ENCODE measurements at regions not wholly inside any gene's neighbourhood (a gene's known extent, or its start where the extent isn't known, plus 50 kb on each side); places are given as distances from the start of the nearest gene placed in this dataset.

DNA sequence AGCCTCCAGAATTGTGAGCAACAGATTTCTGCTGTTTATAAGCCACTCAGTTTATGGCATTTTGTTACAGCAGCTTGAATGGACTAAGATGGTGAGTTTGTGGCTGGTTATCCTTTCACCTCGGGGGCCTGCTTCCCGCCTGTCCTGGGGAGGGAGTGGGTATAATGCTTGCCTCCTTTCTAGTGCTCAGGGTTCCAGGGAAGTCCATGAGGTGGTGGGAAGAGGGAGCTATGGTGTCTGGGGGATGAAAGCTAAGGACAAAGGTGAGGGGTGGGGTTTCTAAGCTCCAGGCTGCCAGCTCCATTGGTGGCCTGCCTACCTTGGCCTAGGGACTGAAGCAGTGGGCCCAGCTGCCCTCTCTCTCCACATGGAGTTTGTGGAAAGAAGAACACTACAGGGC, 50.2 kb upstream of the SDK2 start:
- in situ Hi-C loops (cut with MboI; ENCODE audit: low sequenced_read_pairs), result no loop called here

DNA sequence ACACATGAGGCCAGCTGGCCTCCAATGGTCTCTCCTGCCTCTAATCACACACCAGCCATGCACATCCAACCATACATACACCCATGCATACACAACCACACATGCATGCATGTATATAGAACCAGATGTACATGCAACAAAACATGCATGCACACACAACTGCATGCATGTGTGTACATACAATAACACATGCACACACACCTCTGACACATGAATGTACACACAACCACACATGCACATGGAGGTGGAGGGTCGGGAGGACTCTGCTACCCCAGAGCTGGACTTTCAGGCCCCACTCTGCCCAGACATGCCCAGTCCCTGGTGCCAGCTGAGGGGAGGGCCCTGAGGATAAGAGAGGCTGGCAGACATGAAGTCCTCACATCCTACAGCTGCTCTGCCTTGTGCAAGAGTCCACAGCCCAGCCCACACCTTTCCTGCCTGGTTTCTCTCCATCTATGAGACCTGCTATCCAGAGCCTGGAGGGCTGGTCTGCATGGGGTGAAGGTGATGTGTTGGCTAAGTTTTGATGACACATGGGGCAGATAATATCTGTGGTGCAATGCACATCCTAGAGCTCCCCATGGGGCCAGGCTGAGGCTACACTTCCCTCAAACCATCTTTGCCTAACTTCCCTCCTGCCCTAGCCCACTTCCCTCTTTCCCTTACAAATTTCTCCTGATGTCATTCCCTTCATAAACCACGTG, 50.9 kb upstream of the SDK2 start:
- in situ Hi-C loops (cut with MboI; ENCODE audit: low sequenced_read_pairs), result no loop called here

DNA sequence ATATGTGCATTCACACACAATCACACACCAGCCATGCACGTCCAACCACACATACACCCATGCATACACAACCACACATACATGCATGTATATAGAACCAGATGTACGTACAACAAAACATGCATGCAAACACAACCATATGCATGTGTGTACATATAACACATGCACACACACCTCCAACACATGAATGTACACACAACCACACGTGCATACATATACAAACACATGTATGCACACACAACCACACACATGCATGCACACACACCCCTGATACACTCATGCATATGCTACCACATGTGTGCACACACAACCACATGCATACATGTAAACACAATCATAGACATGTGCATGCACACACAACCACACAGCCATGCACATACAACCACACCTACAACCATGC, 52.0 kb upstream of the SDK2 start:
- in situ Hi-C loops (cut with MboI; ENCODE audit: low sequenced_read_pairs), result no loop called here

DNA sequence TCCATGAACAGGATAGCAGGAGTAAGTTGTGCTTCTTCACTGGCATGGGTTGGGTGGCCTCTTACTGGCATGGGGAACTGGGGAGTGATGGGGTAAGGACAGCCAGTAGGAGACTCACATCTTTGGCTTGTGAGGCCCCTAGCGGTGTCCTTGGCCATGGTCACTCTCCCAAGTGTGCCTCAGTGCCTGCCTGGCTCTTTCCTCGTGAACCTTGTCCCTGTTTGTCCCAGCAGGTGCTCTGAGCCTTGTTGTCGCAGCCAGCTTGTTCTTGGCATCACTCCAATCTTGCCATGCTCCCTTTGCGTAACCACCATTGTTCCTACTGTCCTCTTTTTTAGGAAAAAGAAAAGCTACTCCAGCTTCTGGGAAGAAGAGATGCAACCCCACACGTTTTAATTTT, 53.6 kb upstream of the SDK2 start:
- in situ Hi-C loops (cut with MboI; ENCODE audit: low sequenced_read_pairs), result no loop called here

DNA sequence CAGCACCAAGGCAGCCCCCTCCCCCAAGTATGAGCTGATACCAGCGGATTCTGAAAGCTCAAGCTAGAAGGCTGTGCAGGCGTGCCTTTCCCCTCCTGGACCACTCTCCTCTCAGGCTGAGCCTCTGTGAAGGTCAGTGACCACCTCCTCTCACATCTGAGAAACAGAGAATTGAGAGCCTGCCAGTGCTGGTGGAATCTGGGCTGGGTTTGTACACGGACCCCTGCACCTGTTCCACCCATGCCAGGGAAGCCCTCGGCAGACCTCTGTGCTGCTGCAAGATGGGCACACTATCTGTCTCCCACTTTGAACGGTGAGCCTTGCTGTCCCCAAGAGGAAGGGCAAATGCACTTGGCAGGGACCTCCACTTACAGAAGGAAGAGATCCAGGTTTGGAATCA, 54.7 kb upstream of the SDK2 start:
- in situ Hi-C loops (cut with MboI; ENCODE audit: low sequenced_read_pairs), result no loop called here

DNA sequence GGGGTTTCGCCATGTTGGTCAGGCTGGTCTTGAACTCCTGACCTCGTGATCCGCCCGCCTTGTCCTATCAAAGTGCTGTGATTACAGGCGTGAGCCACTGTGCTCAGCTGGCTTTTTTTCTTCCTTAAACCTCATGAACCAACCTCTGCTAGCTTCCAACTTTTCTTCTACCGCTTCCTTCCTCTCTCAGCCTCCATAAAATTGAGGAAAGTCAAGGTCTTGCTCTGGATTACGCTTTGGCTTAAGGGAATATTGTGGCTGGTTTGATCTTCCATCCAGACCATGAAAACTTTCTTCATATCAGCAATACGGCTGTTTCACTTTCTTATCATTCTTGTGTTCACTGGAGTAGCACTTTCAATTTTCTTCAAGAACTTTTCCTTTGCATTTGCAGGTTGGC, 57.5 kb upstream of the SDK2 start:
- in situ Hi-C loops (cut with MboI; ENCODE audit: low sequenced_read_pairs), result loop anchor here (25.0 kb wide), 1 partner anchor 264 kb away; no protein-coding TSS in a partner anchor

DNA sequence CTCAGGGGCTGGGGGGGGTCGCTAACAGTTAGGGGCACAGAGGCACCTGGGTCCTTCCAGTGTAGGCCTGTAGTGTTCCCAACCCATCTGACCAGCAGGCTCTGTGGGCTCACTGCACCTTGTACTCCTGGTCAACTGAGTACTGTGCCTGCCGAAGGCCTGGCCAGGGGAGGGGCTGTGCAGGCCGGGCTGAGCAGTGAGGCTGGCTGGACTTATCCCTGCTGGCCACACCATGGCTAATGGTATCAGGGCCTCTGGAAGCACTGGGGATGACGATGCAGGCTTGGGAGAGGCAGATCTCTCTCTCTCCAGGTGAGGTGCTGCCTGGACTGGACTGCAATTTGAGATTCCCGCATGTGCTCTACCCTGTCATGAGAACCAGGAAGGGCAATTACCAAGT, 58.9 kb upstream of the SDK2 start:
- in situ Hi-C loops (cut with MboI; ENCODE audit: low sequenced_read_pairs), result loop anchor here (25.0 kb wide), 1 partner anchor 266 kb away; no protein-coding TSS in a partner anchor

DNA sequence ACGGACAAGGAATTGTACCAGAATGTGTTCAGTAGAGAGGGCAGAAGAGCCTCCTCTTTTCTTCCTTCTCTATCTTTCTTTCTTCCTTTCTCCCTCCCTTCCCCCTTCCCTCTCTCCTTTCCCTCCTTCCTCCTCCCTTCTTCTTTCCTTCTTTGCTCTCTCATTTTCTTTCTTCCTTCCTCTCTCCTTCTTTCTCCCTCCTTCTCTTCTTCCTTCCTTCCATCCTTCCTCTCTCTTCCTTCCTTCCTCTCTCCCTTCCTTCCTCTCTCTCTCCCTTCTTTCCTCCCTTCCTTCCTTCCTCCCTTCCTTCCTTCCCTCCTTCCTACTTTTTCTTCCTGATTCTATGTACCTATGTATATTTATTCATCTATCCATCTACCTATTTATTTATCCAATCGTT, 59.7 kb upstream of the SDK2 start:
- in situ Hi-C loops (cut with MboI; ENCODE audit: low sequenced_read_pairs), result loop anchor here (25.0 kb wide), 1 partner anchor 267 kb away; no protein-coding TSS in a partner anchor

DNA sequence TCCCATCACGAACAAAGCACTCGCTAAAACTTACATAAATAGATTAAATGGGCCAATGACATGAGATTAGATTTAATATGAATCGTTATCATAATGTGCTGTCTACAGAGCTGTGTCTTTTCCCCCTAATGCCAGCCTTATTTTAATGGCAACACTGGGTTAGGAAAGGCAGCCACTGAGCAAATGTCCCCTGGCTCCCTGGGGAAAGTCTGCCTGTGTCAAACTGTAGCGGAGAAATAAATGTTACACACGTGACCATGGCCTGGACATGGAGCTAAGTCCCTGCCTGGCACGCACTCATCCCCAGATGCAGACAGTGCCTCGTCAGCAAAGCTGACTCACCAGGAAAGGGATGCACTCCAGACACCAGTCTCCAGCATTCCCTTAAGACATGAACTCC, 61.3 kb upstream of the SDK2 start:
- in situ Hi-C loops (cut with MboI; ENCODE audit: low sequenced_read_pairs), result loop anchor here (25.0 kb wide), 1 partner anchor 268 kb away; no protein-coding TSS in a partner anchor

DNA sequence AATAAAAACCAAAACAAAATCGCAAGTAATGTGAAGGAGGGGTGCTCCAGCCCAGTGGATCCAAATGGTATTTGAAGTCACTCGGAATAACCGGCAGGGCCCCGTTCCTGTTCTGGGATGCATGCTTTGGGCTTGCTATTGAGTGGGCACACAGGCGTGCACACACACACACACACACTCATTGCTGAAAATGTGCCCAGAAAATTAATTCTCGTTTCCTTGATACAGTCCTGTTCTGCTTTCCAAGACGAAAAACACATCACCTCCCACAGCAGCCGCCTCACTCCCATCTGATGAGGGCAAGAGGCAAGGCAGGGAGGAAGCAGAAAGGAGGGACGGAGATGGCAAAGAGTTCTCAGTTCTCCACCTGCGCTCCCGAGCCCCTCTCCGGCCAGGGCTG, 62.2 kb upstream of the SDK2 start:
- in situ Hi-C loops (cut with MboI; ENCODE audit: low sequenced_read_pairs), result loop anchor here (25.0 kb wide), 1 partner anchor 269 kb away; no protein-coding TSS in a partner anchor

DNA sequence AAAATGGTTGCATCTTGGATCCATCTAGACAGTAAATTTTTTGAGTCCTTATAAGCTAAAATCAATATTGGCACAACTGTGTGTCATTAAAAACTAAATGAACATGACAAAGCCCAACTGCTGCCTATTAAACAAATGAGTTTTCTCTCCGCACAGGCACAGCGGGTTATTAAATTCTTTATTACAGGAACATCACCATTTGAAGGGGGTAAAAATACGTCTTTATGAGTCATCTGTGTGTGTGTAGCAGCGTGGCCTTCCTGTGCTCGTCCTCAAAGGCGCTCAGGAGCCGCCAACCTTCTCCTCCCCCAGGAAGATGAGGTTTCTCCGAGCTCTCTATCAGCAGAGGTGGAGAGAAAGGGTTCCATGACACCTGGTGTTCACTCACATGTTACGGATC, 62.6 kb upstream of the SDK2 start:
- in situ Hi-C loops (cut with MboI; ENCODE audit: low sequenced_read_pairs), result loop anchor here (25.0 kb wide), 1 partner anchor 270 kb away; no protein-coding TSS in a partner anchor

DNA sequence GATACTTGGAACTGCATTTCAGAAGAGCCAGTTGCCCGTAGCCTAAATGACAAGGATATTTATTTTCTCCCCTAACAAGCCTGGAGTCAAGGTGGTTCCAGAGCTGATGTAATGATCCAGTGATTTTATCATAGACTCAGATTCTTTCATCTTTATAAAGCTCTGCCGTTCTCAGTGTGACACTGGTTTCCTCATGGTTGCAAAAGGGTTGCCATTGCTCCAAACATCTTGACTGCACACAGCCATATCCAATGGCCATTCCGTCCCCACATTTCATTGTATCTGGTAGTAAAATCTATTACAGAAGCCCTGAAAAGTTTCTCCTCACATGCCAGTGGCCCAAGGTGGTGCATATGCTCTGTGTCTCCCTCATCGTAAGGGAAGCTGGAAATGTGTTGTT, 63.1 kb upstream of the SDK2 start:
- in situ Hi-C loops (cut with MboI; ENCODE audit: low sequenced_read_pairs), result loop anchor here (25.0 kb wide), 1 partner anchor 270 kb away; no protein-coding TSS in a partner anchor

DNA sequence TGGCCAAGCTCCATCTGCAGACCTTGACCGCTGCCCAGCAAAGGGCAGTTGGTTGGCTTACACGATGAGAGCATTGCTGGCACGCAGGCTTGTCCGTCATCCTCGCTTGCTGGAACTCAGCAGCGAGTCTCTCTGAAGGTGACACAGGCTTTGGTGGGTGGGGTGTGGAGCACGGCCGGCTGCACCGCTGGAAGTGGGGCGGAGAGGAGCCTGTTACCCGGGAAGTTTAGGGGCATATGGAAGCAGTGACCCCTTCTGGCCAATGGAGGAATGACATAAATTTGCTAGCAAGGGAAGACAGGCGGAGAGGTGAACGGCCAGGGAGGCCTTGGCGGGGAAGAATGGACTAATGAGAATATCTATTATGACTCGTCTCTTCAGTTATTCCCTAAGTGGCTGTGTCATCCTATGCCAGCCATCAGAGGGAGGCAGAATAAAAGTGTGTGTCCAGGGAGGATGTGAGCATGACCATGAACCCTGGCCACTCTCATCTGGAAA, 65.9 kb upstream of the SDK2 start:
- in situ Hi-C loops (cut with MboI; ENCODE audit: low sequenced_read_pairs), result loop anchor here (25.0 kb wide), 1 partner anchor 273 kb away; no protein-coding TSS in a partner anchor

DNA sequence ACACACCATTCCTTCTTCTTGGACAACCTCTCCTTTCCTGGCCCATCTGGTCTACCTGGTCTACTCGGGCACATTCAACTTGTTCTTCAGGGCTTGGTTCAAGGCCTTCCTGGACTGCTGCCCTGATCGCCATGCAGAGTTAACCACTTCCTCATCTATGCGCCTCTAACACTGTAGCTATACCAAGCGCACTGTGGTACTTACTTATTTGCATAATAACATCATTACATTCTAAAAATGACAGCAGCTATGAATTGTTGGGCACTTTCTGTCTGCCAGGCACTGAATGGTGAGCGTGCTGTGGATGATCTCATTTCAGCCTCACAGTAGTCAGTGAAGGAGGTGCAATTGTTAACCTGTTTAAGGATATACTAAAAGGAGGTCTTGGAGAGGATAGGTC, 66.9 kb upstream of the SDK2 start:
- in situ Hi-C loops (cut with MboI; ENCODE audit: low sequenced_read_pairs), result loop anchor here (25.0 kb wide), 1 partner anchor 274 kb away; no protein-coding TSS in a partner anchor

DNA sequence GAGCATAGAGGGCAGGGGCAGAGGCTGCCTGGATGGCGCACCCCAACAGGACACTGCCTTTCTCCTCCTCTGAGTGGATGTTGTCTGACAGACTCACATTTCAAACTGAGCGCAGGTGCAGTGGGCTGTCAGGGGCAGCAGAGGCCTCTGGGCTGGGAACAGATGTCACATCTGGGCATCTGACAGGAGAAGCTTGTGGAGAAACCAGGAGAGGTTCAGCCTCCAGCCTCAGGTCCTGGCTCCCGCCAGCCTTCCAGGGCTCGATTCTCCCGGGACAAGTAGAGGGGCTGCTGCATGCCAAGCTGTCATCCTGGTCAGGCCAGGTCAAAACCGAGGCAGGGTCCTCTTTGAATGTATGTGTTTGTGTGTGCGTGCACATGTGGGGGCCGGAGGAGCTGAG, 67.7 kb upstream of the SDK2 start:
- in situ Hi-C loops (cut with MboI; ENCODE audit: low sequenced_read_pairs), result loop anchor here (25.0 kb wide), 1 partner anchor 275 kb away; no protein-coding TSS in a partner anchor

DNA sequence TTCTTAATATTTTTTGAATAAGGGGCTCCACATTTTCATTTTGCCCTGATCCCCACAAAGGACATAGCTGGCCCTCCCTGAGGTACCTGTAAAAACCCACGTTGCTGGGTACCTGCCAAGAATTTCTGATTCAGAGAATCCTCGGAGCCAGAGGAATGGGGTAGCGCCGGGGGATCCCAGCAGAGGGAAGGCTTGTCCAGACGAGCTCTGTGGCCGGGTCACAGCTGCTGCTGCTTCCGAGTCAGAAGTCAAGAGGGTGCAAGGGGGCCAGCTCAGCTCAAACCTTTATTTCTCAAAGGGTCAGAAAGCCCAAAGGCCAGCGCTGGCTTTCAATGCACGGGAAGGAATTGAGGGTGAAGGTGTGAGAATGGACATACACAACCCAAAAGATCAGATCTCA, 68.9 kb upstream of the SDK2 start:
- in situ Hi-C loops (cut with MboI; ENCODE audit: low sequenced_read_pairs), result loop anchor here (25.0 kb wide), 1 partner anchor 276 kb away; no protein-coding TSS in a partner anchor

DNA sequence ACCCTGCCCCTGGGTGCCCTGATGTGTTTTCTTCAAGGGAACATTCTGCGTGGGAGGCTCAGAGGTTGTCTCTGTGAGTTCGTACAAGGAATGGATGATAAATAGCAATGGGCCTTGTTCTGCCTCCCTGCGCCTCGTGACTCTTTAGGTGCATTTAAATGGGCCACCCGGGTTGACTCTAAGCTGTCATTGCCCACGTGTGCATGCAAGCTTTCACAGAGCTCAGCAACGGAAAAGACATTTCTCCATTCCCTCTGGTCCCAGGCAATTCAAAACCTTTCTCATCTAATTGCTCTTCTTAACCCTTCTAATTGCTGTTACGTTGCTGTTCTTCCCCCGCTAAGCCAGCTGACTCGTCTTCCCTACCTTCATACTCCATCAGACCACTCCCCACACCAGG, 71.5 kb upstream of the SDK2 start:
- in situ Hi-C loops (cut with MboI; ENCODE audit: low sequenced_read_pairs), result loop anchor here (25.0 kb wide), 1 partner anchor 278 kb away; no protein-coding TSS in a partner anchor

DNA sequence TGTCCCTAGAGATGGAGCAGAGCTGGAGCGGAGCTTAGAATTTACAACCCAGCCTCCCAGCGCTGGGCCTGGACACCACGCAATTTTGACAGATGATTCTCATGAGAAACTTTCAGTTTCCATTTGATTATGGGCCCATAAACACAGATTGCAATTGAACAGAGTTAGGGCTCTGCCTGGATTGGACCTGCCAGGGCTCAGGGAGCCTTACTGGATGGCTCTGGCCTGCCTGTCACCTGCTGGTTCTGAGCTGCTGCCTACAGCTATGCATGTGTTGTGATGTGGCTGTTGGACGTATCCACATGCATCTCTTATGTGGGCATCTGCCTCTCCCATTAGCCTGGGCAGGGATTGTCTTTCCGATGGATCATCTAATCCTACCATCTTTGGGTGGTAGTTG, 73.4 kb upstream of the SDK2 start:
- in situ Hi-C loops (cut with MboI; ENCODE audit: low sequenced_read_pairs), result loop anchor here (25.0 kb wide), 1 partner anchor 280 kb away; no protein-coding TSS in a partner anchor

DNA sequence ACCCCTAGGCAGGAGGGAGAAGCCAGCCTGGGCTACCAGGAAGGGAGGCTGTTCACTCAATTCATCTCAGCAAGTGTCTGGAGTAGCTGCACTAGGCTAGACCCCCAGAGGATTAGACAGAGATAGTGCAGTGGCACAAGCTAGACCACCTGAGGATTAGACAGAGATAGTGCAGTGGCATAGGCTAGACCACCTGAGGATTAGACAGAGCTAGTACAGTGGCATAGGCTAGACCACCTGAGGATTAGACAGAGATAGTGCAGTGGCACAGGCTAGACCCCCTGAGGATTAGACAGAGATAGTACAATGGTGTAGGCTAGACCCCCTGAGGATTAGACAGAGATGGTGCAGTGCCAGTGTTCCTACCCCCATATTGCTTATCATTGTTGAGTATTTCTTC, 74.1 kb upstream of the SDK2 start:
- in situ Hi-C loops (cut with MboI; ENCODE audit: low sequenced_read_pairs), result loop anchor here (25.0 kb wide), 1 partner anchor 281 kb away; no protein-coding TSS in a partner anchor

DNA sequence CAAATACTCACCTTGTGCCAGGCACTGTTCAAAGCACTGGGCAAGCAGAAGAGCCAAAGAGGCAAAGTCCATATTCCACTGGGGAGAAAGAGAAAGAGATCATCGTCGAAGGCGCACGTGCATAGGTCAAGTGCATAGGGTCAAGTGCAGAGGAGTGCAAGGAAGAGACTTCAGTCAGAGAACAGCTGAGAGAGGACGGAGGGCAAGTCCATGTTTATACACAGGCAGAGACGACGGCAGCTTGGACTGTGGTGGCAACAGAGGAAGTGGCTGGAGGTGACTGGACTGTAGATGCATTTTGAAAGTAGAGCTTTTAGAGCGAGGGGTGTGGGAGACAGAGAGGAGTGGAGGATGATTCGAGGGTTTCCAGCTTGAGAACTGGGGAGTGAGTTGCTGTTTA, 74.7 kb upstream of the SDK2 start:
- in situ Hi-C loops (cut with MboI; ENCODE audit: low sequenced_read_pairs), result loop anchor here (25.0 kb wide), 1 partner anchor 282 kb away; no protein-coding TSS in a partner anchor

DNA sequence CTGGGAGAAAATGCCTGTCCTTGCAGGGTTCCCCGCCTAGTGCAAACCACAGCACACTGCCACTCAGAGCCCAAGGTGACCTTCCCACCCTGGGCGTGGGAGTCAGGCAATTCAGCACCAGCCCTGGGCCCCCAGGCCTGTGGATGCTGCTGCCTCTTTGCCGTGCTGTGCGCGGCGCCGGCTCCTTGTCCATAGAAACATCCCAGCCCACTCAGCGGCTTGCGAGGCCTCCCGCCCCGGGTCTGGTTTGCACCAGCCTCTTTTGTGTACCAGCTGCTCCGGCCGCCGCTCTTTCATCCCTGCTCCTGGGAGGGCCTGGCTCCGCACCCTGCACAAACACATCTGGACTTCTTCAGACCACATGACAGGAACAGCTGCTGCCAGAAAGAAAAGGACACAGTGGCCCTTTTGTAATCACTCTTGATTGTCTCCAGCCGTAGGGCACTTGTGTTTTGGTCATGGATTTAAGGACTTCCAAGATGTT, 75.4 kb upstream of the SDK2 start:
- in situ Hi-C loops (cut with MboI; ENCODE audit: low sequenced_read_pairs), result loop anchor here (25.0 kb wide), 1 partner anchor 282 kb away; no protein-coding TSS in a partner anchor
